WTC11 (cell line): ENCODE measurements at regions not wholly inside any gene's neighbourhood (a gene's known extent, or its start where the extent isn't known, plus 50 kb on each side); places are given as distances from the start of the nearest gene placed in this dataset.

ENCODE experiments used
- CREB1 ChIP-seq: sonication (generic); formaldehyde crosslinking; IDR thresholded peaks from 2 replicates; pipeline ENCODE4 v1.8.0; 2023; ENCODE audit warnings: mild to moderate bottlenecking, missing genetic modification reagents
- FOXJ3 ChIP-seq: sonication (generic); formaldehyde crosslinking; IDR thresholded peaks from 2 replicates; pipeline ENCODE4 v1.9.0; 2021; ENCODE audit warnings: missing genetic modification reagents, mild to moderate bottlenecking, borderline replicate concordance
- MAX ChIP-seq: sonication (generic); formaldehyde crosslinking; IDR thresholded peaks from 2 replicates; pipeline ENCODE4 v1.8.0; 2022; ENCODE audit warnings: mild to moderate bottlenecking, missing genetic modification reagents
- NR2C2 ChIP-seq: sonication (generic); formaldehyde crosslinking; IDR thresholded peaks from 2 replicates; pipeline ENCODE4 v1.8.0; 2022; ENCODE audit warnings: mild to moderate bottlenecking, missing genetic modification reagents
- RELA ChIP-seq: sonication (generic); formaldehyde crosslinking; IDR thresholded peaks from 2 replicates; pipeline ENCODE4 v1.8.1; 2022; ENCODE audit warnings: missing genetic modification reagents, mild to moderate bottlenecking, borderline replicate concordance
- TCF7 ChIP-seq: sonication (generic); formaldehyde crosslinking; IDR thresholded peaks from 2 replicates; pipeline ENCODE4 v1.8.0; 2022; ENCODE audit warnings: mild to moderate bottlenecking, low read depth, missing genetic modification reagents, moderate library complexity
- TEAD1 ChIP-seq: sonication (generic); formaldehyde crosslinking; IDR thresholded peaks from 2 replicates; pipeline ENCODE4 v1.8.0; 2022; ENCODE audit warnings: mild to moderate bottlenecking, missing genetic modification reagents
- USF1 ChIP-seq: sonication (generic); formaldehyde crosslinking; IDR thresholded peaks from 2 replicates; pipeline ENCODE4 v1.8.0; 2022; ENCODE audit warnings: mild to moderate bottlenecking, missing genetic modification reagents
- ZNF416 ChIP-seq: fragments of 250-450 bp; sonication (Bioruptor Pico); IDR thresholded peaks from 2 replicates; pipeline ENCODE4 v1.9.0; 2021; ENCODE audit warnings: mild to moderate bottlenecking, inconsistent platforms
- TF ChIP-seq, protein P1 (sequence below): fragments of 200-600 bp; IDR thresholded peaks from 2 replicates; pipeline ENCODE4 v1.8.0; 2022; ENCODE audit warnings: antibody characterized with exemption
- TF ChIP-seq, protein P2 (sequence below): fragments of 250-450 bp; sonication (Bioruptor Pico); IDR thresholded peaks from 2 replicates; pipeline ENCODE4 v2.1.2; 2022; ENCODE audit warnings: mild to moderate bottlenecking, moderate library complexity
- TF ChIP-seq, protein P3 (sequence below): sonication (generic); formaldehyde crosslinking; IDR thresholded peaks from 2 replicates; pipeline ENCODE4 v1.8.1; 2023; ENCODE audit warnings: mild to moderate bottlenecking, missing genetic modification reagents

GRCh38 chr13:18936104-18936503 lies 245.5 kb downstream of the TUBA3C start:
- TF ChIP-seq, protein P1, sequence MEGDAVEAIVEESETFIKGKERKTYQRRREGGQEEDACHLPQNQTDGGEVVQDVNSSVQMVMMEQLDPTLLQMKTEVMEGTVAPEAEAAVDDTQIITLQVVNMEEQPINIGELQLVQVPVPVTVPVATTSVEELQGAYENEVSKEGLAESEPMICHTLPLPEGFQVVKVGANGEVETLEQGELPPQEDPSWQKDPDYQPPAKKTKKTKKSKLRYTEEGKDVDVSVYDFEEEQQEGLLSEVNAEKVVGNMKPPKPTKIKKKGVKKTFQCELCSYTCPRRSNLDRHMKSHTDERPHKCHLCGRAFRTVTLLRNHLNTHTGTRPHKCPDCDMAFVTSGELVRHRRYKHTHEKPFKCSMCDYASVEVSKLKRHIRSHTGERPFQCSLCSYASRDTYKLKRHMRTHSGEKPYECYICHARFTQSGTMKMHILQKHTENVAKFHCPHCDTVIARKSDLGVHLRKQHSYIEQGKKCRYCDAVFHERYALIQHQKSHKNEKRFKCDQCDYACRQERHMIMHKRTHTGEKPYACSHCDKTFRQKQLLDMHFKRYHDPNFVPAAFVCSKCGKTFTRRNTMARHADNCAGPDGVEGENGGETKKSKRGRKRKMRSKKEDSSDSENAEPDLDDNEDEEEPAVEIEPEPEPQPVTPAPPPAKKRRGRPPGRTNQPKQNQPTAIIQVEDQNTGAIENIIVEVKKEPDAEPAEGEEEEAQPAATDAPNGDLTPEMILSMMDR: no peak
- TF ChIP-seq MAX (no peak), TCF7 (CRISPR knock-in tag) (no peak), CREB1 (no peak), NR2C2 (no peak), FOXJ3 (CRISPR knock-in tag) (no peak), TEAD1 (CRISPR knock-in tag) (no peak), RELA (CRISPR knock-in tag) (no peak), ZNF416 (CRISPR knock-in tag) (no peak), USF1 (CRISPR knock-in tag) (no peak)
- TF ChIP-seq, protein P2, sequence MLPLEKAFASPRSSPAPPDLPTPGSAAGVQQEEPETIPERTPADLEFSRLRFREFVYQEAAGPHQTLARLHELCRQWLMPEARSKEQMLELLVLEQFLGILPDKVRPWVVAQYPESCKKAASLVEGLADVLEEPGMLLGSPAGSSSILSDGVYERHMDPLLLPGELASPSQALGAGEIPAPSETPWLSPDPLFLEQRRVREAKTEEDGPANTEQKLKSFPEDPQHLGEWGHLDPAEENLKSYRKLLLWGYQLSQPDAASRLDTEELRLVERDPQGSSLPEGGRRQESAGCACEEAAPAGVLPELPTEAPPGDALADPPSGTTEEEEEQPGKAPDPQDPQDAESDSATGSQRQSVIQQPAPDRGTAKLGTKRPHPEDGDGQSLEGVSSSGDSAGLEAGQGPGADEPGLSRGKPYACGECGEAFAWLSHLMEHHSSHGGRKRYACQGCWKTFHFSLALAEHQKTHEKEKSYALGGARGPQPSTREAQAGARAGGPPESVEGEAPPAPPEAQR (CRISPR knock-in tag): no peak
- TF ChIP-seq, protein P3, sequence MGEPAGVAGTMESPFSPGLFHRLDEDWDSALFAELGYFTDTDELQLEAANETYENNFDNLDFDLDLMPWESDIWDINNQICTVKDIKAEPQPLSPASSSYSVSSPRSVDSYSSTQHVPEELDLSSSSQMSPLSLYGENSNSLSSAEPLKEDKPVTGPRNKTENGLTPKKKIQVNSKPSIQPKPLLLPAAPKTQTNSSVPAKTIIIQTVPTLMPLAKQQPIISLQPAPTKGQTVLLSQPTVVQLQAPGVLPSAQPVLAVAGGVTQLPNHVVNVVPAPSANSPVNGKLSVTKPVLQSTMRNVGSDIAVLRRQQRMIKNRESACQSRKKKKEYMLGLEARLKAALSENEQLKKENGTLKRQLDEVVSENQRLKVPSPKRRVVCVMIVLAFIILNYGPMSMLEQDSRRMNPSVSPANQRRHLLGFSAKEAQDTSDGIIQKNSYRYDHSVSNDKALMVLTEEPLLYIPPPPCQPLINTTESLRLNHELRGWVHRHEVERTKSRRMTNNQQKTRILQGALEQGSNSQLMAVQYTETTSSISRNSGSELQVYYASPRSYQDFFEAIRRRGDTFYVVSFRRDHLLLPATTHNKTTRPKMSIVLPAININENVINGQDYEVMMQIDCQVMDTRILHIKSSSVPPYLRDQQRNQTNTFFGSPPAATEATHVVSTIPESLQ (CRISPR knock-in tag): no peak
